K562 (cell line): ENCODE measurements at regions not wholly inside any gene's neighbourhood (a gene's known extent, or its start where the extent isn't known, plus 50 kb on each side); places are given as distances from the start of the nearest gene placed in this dataset.

Experiments
- ATAC-seq: fragments of 200-7000 bp; cut with Tn5 transposase; 3 replicates; pipeline ENCODE4 v1.9.1; 2020; ENCODE audit warnings: moderate library complexity
- BruUV-seq: library from RNA; stranded (reverse); fragments of 400-500 nt; replicated peaks from 2 replicates; lab custom pipeline; 2021; lab: Mats Ljungman, UMichigan
- CTCF ChIA-PET: fragments of 300-600 bp; formaldehyde crosslinking; extraction: SDS; loops from one replicate; lab custom pipeline; 2021; ENCODE audit warnings: low intra/inter-chr PET ratio; lab: Yijun Ruan, JAX
- POLR2A ChIA-PET: fragments of 300-600, 350-650 bp; sonication (Branson Sonifier 250); formaldehyde crosslinking; extraction: SDS; loops from one replicate; lab custom pipeline; 2021; ENCODE audit warnings: antibody characterized with exemption, inconsistent platforms; lab: Yijun Ruan, JAX
- DNase-seq, 4 experiments: peaks; one replicate each; pipeline versions ENCODE4 v3.0.0 to v3.0.0-alpha.2; 2011 to 2018; ENCODE audit warnings: low spot score in 3 of 4, mixed read lengths in 3 of 4; ENCODE audit errors: extremely low read depth in 1 of 4
- FAIRE-seq: peaks from 2 replicates; lab custom pipeline; 2011; peaks lifted over from hg19 to GRCh38; lab: Jason Lieb, UNC
- H2AFZ ChIP-seq: 2 replicates; pipeline ENCODE4 v1.6.0; 2011; ENCODE audit warnings: low read depth, low read length, control low read depth, inconsistent platforms
- H3K27ac ChIP-seq: fragments of 200-600 bp; 3 replicates; pipeline ENCODE4 v1.8.0; 2011; ENCODE audit warnings: low read depth, mild to moderate bottlenecking, control low read depth, inconsistent platforms, low read length, moderate library complexity, mixed read lengths; ENCODE audit errors: extremely low read depth
- H3K27me3 ChIP-seq, 2 experiments: fragments of 300-600 bp in 1 of 2; 2 replicates in 1 of 2; 3 replicates in 1 of 2; pipeline versions ENCODE4 v1.6.0 to v1.8.0; 2011; ENCODE audit warnings: inconsistent platforms in 2 of 2, low read length in 2 of 2, mild to moderate bottlenecking in 1 of 2, mixed read lengths in 1 of 2, moderate library complexity in 1 of 2; ENCODE audit not compliant: control insufficient read depth in 2 of 2, insufficient read depth in 2 of 2
- H3K36me3 ChIP-seq: fragments of 300-600 bp; 3 replicates; pipeline ENCODE4 v1.8.0; 2011; ENCODE audit warnings: mild to moderate bottlenecking, low read length, inconsistent platforms; ENCODE audit not compliant: control insufficient read depth, insufficient read depth
- H3K4me1 ChIP-seq, 2 experiments: fragments of 200-600 bp in 1 of 2; replicated peaks in 1 of 2; 2 replicates in 1 of 2; 3 replicates in 1 of 2; pipeline versions ENCODE4 v1.5.1 to v1.8.0; 2011; ENCODE audit warnings: inconsistent platforms in 2 of 2, low read length in 2 of 2, mild to moderate bottlenecking in 1 of 2, mixed read lengths in 1 of 2, moderate library complexity in 1 of 2; ENCODE audit not compliant: control insufficient read depth in 2 of 2, insufficient read depth in 2 of 2
- H3K4me2 ChIP-seq: 2 replicates; pipeline ENCODE4 v1.6.1; 2011; ENCODE audit warnings: low read length, control low read depth, inconsistent platforms, mixed read lengths; ENCODE audit not compliant: insufficient read depth
- H3K4me3 ChIP-seq: fragments of 200-600 bp; sonication (generic), shearing (Covaris generic); 2 replicates; pipeline ENCODE4 v1.5.1; 2016; ENCODE audit warnings: control low read depth, inconsistent platforms
- H3K79me2 ChIP-seq: fragments of 200-600 bp; 3 replicates; pipeline ENCODE4 v1.8.0; 2011; ENCODE audit warnings: low read length, inconsistent platforms; ENCODE audit not compliant: control insufficient read depth, insufficient read depth
- H3K9ac ChIP-seq, 2 experiments: 2 replicates each; pipeline versions ENCODE4 v1.6.0 to v1.6.1; 2011; ENCODE audit warnings: low read depth in 2 of 2, low read length in 2 of 2, control low read depth in 1 of 2, inconsistent platforms in 1 of 2, mild to moderate bottlenecking in 1 of 2, mixed read lengths in 1 of 2; ENCODE audit not compliant: insufficient read depth in 1 of 2
- H3K9me1 ChIP-seq: one replicate; pipeline ENCODE4 v1.6.0; 2011; ENCODE audit warnings: inconsistent platforms, mild to moderate bottlenecking, low read length, moderate library complexity; ENCODE audit not compliant: control insufficient read depth, insufficient read depth
- H3K9me3 ChIP-seq: replicated peaks from 2 replicates; pipeline ENCODE4 v1.5.1; 2011; ENCODE audit warnings: low read depth, low read length, inconsistent platforms; ENCODE audit not compliant: control insufficient read depth, insufficient read depth
- H4K20me1 ChIP-seq: replicated peaks from 2 replicates; pipeline ENCODE4 v1.6.1; 2011; ENCODE audit warnings: low read length, inconsistent platforms, mixed read lengths; ENCODE audit not compliant: control insufficient read depth, insufficient read depth
- FIP1L1 ChIP-seq: fragments of 200-400 bp; formaldehyde crosslinking; IDR thresholded peaks from 2 replicates; pipeline ENCODE4 v1.6.1; 2018; ENCODE audit warnings: mild to moderate bottlenecking, low read depth, low read length; ENCODE audit not compliant: poor library complexity, severe bottlenecking
- POLR3G ChIP-seq: IDR thresholded peaks from 2 replicates; pipeline ENCODE4 v1.6.1; 2011; ENCODE audit not compliant: insufficient read length, insufficient replicate concordance; ENCODE audit errors: extremely low read depth
- WGBS: fragments of 100-300 bp; shearing (Covaris generic); methylation state at CpG from one replicate; pipeline ENCODE4 v1.1.6; 2016; ENCODE audit warnings: low coverage, mixed read lengths; ENCODE audit not compliant: insufficient coverage; ENCODE audit errors: missing lambda C conversion rate; 5-methylcytosine and 5-hydroxymethylcytosine counted together
- in situ Hi-C: fragments of 300-500 bp; cut with MboI; formaldehyde crosslinking; loops from 4 replicates; pipeline ENCODE4 v1.15.0; 2018; ENCODE audit warnings: inconsistent platforms, mixed read lengths
- intact Hi-C: fragments of 100-400 bp; cut with micrococcal nuclease; formaldehyde crosslinking; loops from 2 replicates; pipeline ENCODE4 v1.14.2; 2022
- TF ChIP-seq, protein P1 (sequence below): sonication (generic); formaldehyde crosslinking; IDR thresholded peaks from 2 replicates; pipeline ENCODE4 v1.8.1; 2023; ENCODE audit warnings: mild to moderate bottlenecking, missing genetic modification reagents

DNA sequence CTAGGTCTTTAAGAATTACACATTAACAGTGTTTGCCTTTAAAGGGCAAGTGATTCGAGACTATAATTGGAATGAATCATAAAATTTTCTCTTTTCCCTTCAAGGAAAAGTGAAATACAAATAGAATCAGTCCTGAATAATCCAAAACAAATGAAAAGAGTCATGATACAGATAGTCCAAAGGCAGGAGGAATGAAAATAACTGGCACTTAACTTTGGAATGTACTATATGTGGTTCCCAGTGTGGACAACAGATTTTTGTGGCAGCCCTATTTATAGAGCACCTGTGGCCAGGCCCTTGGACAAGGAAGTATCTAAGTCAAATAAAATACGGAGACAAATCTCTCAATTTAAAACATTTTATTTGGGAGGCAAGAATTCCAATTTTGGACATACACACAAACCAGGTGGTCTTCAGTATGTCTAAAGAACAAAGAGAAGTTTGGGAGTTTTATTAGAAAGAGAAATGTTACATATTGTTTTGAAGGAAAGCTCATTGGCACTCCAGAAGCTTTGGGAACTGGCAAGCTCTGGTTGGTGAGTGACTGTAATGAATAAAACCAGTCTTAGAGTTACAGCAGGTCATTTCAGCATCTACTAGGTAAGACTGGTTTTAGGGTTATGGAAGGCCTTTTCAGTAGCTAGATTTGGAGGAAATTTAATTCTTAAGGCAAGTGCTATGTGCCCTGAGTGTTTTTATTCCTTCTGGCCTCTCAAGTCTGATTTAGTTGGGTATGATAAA is 116.0 kb upstream of the PAM start (continued):
- TF ChIP-seq, protein P1, sequence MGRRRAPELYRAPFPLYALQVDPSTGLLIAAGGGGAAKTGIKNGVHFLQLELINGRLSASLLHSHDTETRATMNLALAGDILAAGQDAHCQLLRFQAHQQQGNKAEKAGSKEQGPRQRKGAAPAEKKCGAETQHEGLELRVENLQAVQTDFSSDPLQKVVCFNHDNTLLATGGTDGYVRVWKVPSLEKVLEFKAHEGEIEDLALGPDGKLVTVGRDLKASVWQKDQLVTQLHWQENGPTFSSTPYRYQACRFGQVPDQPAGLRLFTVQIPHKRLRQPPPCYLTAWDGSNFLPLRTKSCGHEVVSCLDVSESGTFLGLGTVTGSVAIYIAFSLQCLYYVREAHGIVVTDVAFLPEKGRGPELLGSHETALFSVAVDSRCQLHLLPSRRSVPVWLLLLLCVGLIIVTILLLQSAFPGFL: no peak

DNA sequence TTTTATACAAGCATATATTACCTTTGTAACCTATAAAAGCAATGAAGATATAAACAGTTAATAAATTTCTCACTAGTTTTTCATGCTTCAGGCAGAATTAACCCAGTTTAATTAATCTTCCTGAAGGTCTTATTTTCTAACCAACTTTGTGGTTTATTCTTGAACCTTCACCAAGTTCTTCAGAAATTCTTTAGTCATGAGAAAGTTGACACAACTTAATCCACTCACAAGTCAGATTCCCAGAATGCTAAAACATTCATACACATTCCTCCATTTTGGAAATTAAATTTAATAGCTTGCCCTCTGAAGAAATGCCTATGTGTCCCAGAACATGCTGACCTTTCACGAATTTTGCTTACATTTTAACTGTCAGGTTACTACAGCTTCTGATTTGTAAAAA is 105.4 kb upstream of the PAM start:
- no peak overlapping the region for H2AFZ ChIP-seq
- H3K4me3 ChIP-seq: no peak overlapping the region
- H3K27ac ChIP-seq: no peak overlapping the region
- H3K36me3 ChIP-seq: no peaks in the 10 kb centered on the region
- TF ChIP-seq POLR3G: no peak
- TF ChIP-seq FIP1L1: no peak
- TF ChIP-seq, all 486 proteins: peak for 0
- POLR2A ChIA-PET: no interaction called here
- Histone ChIP-seq H4K20me1 (no peaks in the 10 kb centered on the region), H3K4me2 (no peak overlapping the region), H3K27me3 (no peaks in the 10 kb centered on the region), H3K9me3 (no peaks in the 10 kb centered on the region), H3K4me1 (no peaks in the 10 kb centered on the region), H3K79me2 (no peaks in the 10 kb centered on the region), H3K9me1 (no peaks in the 10 kb centered on the region), H3K9ac (no peak overlapping the region)
- intact Hi-C loops (no loop called here), in situ Hi-C loops (no loop called here)
- CTCF ChIA-PET: no interaction called here
- FAIRE-seq (no peak), DNase-seq (no peak), ATAC-seq (no peak)
- no TSS peak for BruUV-seq
- WGBS: 0% methylated on average over 1 of the region's 1 CpG
